Esophagus muscularis mucosa (tissue), 3 donors: ENCODE measurements at regions not wholly inside any gene's neighbourhood (a gene's known extent, or its start where the extent isn't known, plus 50 kb on each side); places are given as distances from the start of the nearest gene placed in this dataset.

ENCODE experiments used
- POLR2A ChIP-seq: fragments of 450-650 bp; IDR thresholded peaks from one replicate; pipeline ENCODE4 v1.6.1; 2017; ENCODE audit warnings: antibody characterized with exemption, moderate library complexity, mild to moderate bottlenecking, low read depth
- POLR2AphosphoS5 ChIP-seq, 2 donors: sonication (generic); formaldehyde crosslinking; IDR thresholded peaks; one replicate each; pipeline ENCODE4 v1.6.1; 2017; ENCODE audit warnings: antibody characterized with exemption in 2 of 2
- TF ChIP-seq, protein P1 (sequence below), 3 experiments: fragments of 200-600 bp in 2 of 3; fragments of 450-650 bp in 1 of 3; sonication (generic) in 2 of 3; IDR thresholded peaks; one replicate each; pipeline ENCODE4 v1.5.1; 2017 to 2019; ENCODE audit warnings: antibody characterized with exemption in 3 of 3, mild to moderate bottlenecking in 2 of 3, moderate library complexity in 1 of 3

DNA sequence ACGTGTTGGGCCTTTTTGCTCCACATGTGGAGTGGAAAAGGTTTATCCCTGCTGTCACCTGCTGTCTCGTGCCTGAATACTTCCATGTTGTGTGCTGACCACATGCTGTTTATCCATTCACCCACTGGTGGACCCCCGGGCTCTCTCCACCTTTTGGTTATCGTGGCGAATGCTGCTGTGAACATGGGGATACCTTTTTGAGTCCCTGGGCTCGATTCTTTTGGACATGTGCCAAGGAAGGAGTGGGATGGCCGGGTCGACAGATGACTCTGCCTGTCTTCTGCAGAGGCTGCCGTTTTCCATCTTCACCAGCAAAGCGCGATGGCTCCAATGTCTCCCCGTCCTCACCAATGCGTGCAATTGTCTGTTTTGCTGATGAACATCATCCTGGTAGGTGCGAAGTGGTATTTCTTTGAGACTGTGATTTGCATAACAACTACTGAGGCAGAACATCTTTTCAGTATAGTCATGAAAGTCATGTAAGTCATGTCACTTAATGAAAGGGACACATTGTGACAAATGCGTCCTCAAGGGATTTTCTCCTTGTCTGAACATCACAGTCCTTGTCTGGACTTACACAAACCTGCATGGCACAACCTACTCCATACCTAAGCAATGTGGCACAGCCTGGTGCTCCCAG is 758.7 kb downstream of the BRD1 start:
- TF ChIP-seq, protein P1, sequence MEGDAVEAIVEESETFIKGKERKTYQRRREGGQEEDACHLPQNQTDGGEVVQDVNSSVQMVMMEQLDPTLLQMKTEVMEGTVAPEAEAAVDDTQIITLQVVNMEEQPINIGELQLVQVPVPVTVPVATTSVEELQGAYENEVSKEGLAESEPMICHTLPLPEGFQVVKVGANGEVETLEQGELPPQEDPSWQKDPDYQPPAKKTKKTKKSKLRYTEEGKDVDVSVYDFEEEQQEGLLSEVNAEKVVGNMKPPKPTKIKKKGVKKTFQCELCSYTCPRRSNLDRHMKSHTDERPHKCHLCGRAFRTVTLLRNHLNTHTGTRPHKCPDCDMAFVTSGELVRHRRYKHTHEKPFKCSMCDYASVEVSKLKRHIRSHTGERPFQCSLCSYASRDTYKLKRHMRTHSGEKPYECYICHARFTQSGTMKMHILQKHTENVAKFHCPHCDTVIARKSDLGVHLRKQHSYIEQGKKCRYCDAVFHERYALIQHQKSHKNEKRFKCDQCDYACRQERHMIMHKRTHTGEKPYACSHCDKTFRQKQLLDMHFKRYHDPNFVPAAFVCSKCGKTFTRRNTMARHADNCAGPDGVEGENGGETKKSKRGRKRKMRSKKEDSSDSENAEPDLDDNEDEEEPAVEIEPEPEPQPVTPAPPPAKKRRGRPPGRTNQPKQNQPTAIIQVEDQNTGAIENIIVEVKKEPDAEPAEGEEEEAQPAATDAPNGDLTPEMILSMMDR (IDR thresholded peaks at IDR 0.05), result no peak
- no peak for TF ChIP-seq POLR2AphosphoS5 (IDR thresholded peaks at IDR 0.05)
- no peak for TF ChIP-seq POLR2A
